HEK293T (cell line): ENCODE measurements at regions not wholly inside any gene's neighbourhood (a gene's known extent, or its start where the extent isn't known, plus 50 kb on each side); places are given as distances from the start of the nearest gene placed in this dataset.

Source experiments
- CTBP1 ChIP-seq: fragments of 450-650 bp; IDR thresholded peaks from 2 replicates; pipeline ENCODE4 v1.6.1; 2016; ENCODE audit warnings: borderline replicate concordance
- ELF4 ChIP-seq: fragments of 450-650 bp; IDR thresholded peaks from 2 replicates; pipeline ENCODE4 v1.6.1; 2017; ENCODE audit warnings: antibody characterized with exemption

DNA sequence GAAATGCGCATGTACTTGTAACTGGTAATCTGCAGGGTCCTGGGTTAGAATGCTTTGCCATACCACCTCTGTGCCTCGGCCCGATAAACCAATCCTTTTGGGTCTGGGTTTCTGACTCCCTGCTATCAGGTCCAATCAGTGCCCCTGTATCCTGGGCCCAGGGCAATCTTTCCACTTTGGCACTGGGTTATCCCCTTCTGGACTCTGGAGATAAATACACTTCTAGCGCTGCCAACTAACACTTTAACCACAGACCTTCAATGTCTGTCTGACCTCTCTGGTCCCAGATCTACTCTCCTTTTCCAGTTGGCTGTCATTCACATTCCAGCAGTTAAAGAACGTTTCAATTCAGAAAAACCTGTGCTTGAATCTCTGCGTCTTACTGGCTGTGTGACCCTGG is 55.3 kb downstream of the DNAAF9 start:
- no peak for TF ChIP-seq ELF4
- TF ChIP-seq CTBP1: no peak
